ENCODE measurements at regions not wholly inside any gene's neighbourhood (a gene's known extent, or its start where the extent isn't known, plus 50 kb on each side); places are given as distances from the start of the nearest gene placed in this dataset.

- H3K9ac ChIP-seq (replicated peaks; ENCODE audit: extremely low read depth, insufficient read depth, low read length) = no peak overlapping the region
- no peaks in the 10 kb centered on the region for H3K9me1 ChIP-seq (replicated peaks; ENCODE audit: control insufficient read depth, extremely low read depth, insufficient read depth, low read length)
- intact Hi-C loops (cut with micrococcal nuclease) (no loop called here), dilution Hi-C loops (cut with MboI; ENCODE audit: extremely low pct_ligation_motif_present, low sequenced_read_pairs) (no loop called here)
- no peak overlapping the region for H3K4me3 ChIP-seq (replicated peaks in 1 of 3; ENCODE audit: insufficient read depth in 1 of 3, low read depth in 1 of 3, low read length in 3 of 3)
- POLR2A ChIA-PET = no interaction called here
- H2AFZ ChIP-seq (ENCODE audit: low read depth, low read length) = no peak overlapping the region
- no peak overlapping the region for H3K4me2 ChIP-seq (ENCODE audit: insufficient read depth, low read length)
- H3K36me3 ChIP-seq (ENCODE audit: control insufficient read depth in 2 of 2, extremely low read depth in 1 of 2, insufficient read depth in 2 of 2, low read length in 2 of 2) = no peaks in the 10 kb centered on the region
- H4K20me1 ChIP-seq (replicated peaks; ENCODE audit: control insufficient read depth, extremely low read depth, insufficient read depth, low read length) = no peaks in the 10 kb centered on the region
- TF ChIP-seq, protein P1, sequence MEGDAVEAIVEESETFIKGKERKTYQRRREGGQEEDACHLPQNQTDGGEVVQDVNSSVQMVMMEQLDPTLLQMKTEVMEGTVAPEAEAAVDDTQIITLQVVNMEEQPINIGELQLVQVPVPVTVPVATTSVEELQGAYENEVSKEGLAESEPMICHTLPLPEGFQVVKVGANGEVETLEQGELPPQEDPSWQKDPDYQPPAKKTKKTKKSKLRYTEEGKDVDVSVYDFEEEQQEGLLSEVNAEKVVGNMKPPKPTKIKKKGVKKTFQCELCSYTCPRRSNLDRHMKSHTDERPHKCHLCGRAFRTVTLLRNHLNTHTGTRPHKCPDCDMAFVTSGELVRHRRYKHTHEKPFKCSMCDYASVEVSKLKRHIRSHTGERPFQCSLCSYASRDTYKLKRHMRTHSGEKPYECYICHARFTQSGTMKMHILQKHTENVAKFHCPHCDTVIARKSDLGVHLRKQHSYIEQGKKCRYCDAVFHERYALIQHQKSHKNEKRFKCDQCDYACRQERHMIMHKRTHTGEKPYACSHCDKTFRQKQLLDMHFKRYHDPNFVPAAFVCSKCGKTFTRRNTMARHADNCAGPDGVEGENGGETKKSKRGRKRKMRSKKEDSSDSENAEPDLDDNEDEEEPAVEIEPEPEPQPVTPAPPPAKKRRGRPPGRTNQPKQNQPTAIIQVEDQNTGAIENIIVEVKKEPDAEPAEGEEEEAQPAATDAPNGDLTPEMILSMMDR (IDR thresholded peaks at IDR 0.05; ENCODE audit: extremely low read depth in 1 of 2, insufficient read depth in 1 of 2, low read depth in 1 of 2, low read length in 2 of 2) = no peak
- TF ChIP-seq MYC (IDR thresholded peaks at IDR 0.05; ENCODE audit: low read depth, low read length) = no peak
- no peak for TF ChIP-seq POLR2AphosphoS5 (IDR thresholded peaks at IDR 0.05; ENCODE audit: insufficient read depth, low read depth, low read length)
- no peak for TF ChIP-seq JUN (IDR thresholded peaks at IDR 0.05; ENCODE audit: borderline replicate concordance, insufficient read depth, insufficient read length, low read depth)
- TF ChIP-seq, protein P2, sequence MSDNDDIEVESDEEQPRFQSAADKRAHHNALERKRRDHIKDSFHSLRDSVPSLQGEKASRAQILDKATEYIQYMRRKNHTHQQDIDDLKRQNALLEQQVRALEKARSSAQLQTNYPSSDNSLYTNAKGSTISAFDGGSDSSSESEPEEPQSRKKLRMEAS (IDR thresholded peaks at IDR 0.05; ENCODE audit: insufficient read depth, insufficient read length) = no peak
- no peak for TF ChIP-seq EZH2 (IDR thresholded peaks at IDR 0.05; ENCODE audit: borderline replicate concordance, low read depth, low read length, severe bottlenecking)
- TF ChIP-seq FOS (IDR thresholded peaks at IDR 0.05; ENCODE audit: borderline replicate concordance, insufficient read depth, low read length) = no peak
- TF ChIP-seq POLR2A (IDR thresholded peaks at IDR 0.05; ENCODE audit: low read depth, low read length) = no peak
- no peak for TF ChIP-seq GATA2 (IDR thresholded peaks at IDR 0.05; ENCODE audit: insufficient read depth, insufficient read length, low read depth, low read length)
- no peaks in the 10 kb centered on the region for H3K79me2 ChIP-seq (ENCODE audit: control insufficient read depth, insufficient read depth, low read length)
- CTCF ChIA-PET = interaction anchor here (0.6 to 0.8 kb wide), 2 partner anchors 19 to 1650 kb away, joined by 3 read pairs; no protein-coding TSS in a partner anchor
- H3K4me1 ChIP-seq (ENCODE audit: control insufficient read depth, extremely low read depth, insufficient read depth, low read length) = no peaks in the 10 kb centered on the region
- DNase-seq (ENCODE audit: low read depth, low spot score) (no peak), FAIRE-seq (no peak)
- peaks cover 0 to 7% of the 10 kb centered on the region in 2 experiments for H3K27me3 ChIP-seq (ENCODE audit: control insufficient read depth in 2 of 2, insufficient read depth in 2 of 2, low read length in 2 of 2)
- H3K27ac ChIP-seq (ENCODE audit: insufficient read depth, low read depth, low read length) = no peak overlapping the region
- no peaks in the 10 kb centered on the region for H3K9me3 ChIP-seq (replicated peaks; ENCODE audit: control insufficient read depth, insufficient read depth, low read length)
- no TSS peak for BruUV-seq (replicated peaks)
Measured at GRCh38 chr11:46215208-46215931, 62.1 kb upstream of the CREB3L1 start.

All from endothelial cell of umbilical vein (primary cell).